ENCODE measurements at regions not wholly inside any gene's neighbourhood (a gene's known extent, or its start where the extent isn't known, plus 50 kb on each side); places are given as distances from the start of the nearest gene placed in this dataset.

GRCh38 chr3:16658004-16658924 lies 53.0 kb upstream of the DAZL start:
- H3K4me1 Mint-ChIP-seq (ENCODE audit: low read depth), result no peaks in the 10 kb centered on the region
- no peaks in the 10 kb centered on the region for H3K9me3 Mint-ChIP-seq
- H3K27me3 Mint-ChIP-seq (ENCODE audit: insufficient read depth), result peaks cover 2% of the 10 kb centered on the region
- H3K36me3 Mint-ChIP-seq (ENCODE audit: low read depth), result 0 out of 2 replicates have a peak, but pooled peaks cover 4% of the 10 kb centered on the region
- 0 out of 2 replicates have a peak, but pooled peaks have one; percentile 8 for TF ChIP-seq CTCF (IDR thresholded peaks at IDR 0.05)
- no peak overlapping the region for H3K27ac Mint-ChIP-seq
- H3K4me3 Mint-ChIP-seq, result no peak overlapping the region
- DNase-seq, result no peak

GRCh38 chr3:16658925-16659793 lies 53.9 kb upstream of the DAZL start:
- Mint-ChIP-seq H3K36me3 (ENCODE audit: low read depth) (0 out of 2 replicates have a peak, but pooled peaks cover 4% of the 10 kb centered on the region), H3K27me3 (ENCODE audit: insufficient read depth) (peaks cover 2% of the 10 kb centered on the region), H3K9me3 (no peaks in the 10 kb centered on the region), H3K4me3 (no peak overlapping the region), H3K4me1 (ENCODE audit: low read depth) (peaks cover 7% of the 10 kb centered on the region), H3K27ac (no peak overlapping the region)
- TF ChIP-seq CTCF (IDR thresholded peaks at IDR 0.05), result no peak
- no peak for DNase-seq

GRCh38 chr3:16663854-16664712 lies 58.9 kb upstream of the DAZL start:
- no peak for TF ChIP-seq CTCF (IDR thresholded peaks at IDR 0.05)
- no peaks in the 10 kb centered on the region for H3K9me3 Mint-ChIP-seq
- H3K27ac Mint-ChIP-seq, result no peak overlapping the region
- peaks cover 29% of the 10 kb centered on the region for H3K4me1 Mint-ChIP-seq (ENCODE audit: low read depth)
- 0 out of 2 replicates have a peak, but pooled peaks cover 4% of the 10 kb centered on the region for H3K36me3 Mint-ChIP-seq (ENCODE audit: low read depth)
- peak overlapping the region; percentile 83 for H3K4me3 Mint-ChIP-seq
- DNase-seq, result no peak
- H3K27me3 Mint-ChIP-seq (ENCODE audit: insufficient read depth), result peaks cover 2% of the 10 kb centered on the region; the same call in 1 of the 2 replicates

- DNase-seq, result peak; percentile 42
- H3K9me3 Mint-ChIP-seq, result no peaks in the 10 kb centered on the region
- H3K4me3 Mint-ChIP-seq, result no peak overlapping the region
- TF ChIP-seq CTCF (IDR thresholded peaks at IDR 0.05), result no peak
- no peak overlapping the region for H3K27ac Mint-ChIP-seq
- peaks cover 29% of the 10 kb centered on the region for H3K4me1 Mint-ChIP-seq (ENCODE audit: low read depth)
- H3K36me3 Mint-ChIP-seq (ENCODE audit: low read depth), result 0 out of 2 replicates have a peak, but pooled peaks cover 4% of the 10 kb centered on the region
- H3K27me3 Mint-ChIP-seq (ENCODE audit: insufficient read depth), result peaks cover 2% of the 10 kb centered on the region; the same call in 1 of the 2 replicates
Measured at GRCh38 chr3:16665282-16665741, 60.1 kb upstream of the DAZL start.

- 0 out of 2 replicates have a peak, but pooled peaks cover 4% of the 10 kb centered on the region for H3K36me3 Mint-ChIP-seq (ENCODE audit: low read depth)
- H3K4me3 Mint-ChIP-seq, result no peak overlapping the region
- DNase-seq, result no peak
- no peaks in the 10 kb centered on the region for H3K9me3 Mint-ChIP-seq
- no peaks in the 10 kb centered on the region; the same call in 1 of the 2 replicates for H3K27me3 Mint-ChIP-seq (ENCODE audit: insufficient read depth)
- H3K27ac Mint-ChIP-seq, result no peak overlapping the region
- H3K4me1 Mint-ChIP-seq (ENCODE audit: low read depth), result peaks cover 29% of the 10 kb centered on the region
- TF ChIP-seq CTCF (IDR thresholded peaks at IDR 0.05), result no peak
Measured at GRCh38 chr3:16666206-16666605, 61.0 kb upstream of the DAZL start.

All from HFFc6 (cell line).